PC-3 (cell line): ENCODE measurements at regions not wholly inside any gene's neighbourhood (a gene's known extent, or its start where the extent isn't known, plus 50 kb on each side); places are given as distances from the start of the nearest gene placed in this dataset.

Source experiments
- CTCF ChIP-seq: fragments of 300-600 bp; sonication (generic); conservative IDR thresholded peaks from 2 replicates; pipeline ENCODE4 v1.5.1; 2017; ENCODE audit warnings: antibody characterized with exemption, low read depth, mild to moderate bottlenecking, low read length
- EZH2 ChIP-seq: fragments of 300-600 bp; sonication (generic); IDR thresholded peaks from one replicate; pipeline ENCODE4 v1.6.1; 2017; ENCODE audit warnings: antibody characterized with exemption, mild to moderate bottlenecking, low read length; ENCODE audit not compliant: unreplicated experiment
- EZH2phosphoT487 ChIP-seq: fragments of 300-600 bp; sonication (generic); IDR thresholded peaks from 2 replicates; pipeline ENCODE4 v1.6.1; 2018; ENCODE audit warnings: mild to moderate bottlenecking, antibody characterized with exemption, low read length, borderline replicate concordance

GRCh38 chr20:6636209-6637159 lies 131.0 kb upstream of the BMP2 start:
- TF ChIP-seq CTCF (peak; percentile 86), EZH2 (no peak), EZH2phosphoT487 (no peak)
